ENCODE measurements at regions not wholly inside any gene's neighbourhood (a gene's known extent, or its start where the extent isn't known, plus 50 kb on each side); places are given as distances from the start of the nearest gene placed in this dataset.

DNA sequence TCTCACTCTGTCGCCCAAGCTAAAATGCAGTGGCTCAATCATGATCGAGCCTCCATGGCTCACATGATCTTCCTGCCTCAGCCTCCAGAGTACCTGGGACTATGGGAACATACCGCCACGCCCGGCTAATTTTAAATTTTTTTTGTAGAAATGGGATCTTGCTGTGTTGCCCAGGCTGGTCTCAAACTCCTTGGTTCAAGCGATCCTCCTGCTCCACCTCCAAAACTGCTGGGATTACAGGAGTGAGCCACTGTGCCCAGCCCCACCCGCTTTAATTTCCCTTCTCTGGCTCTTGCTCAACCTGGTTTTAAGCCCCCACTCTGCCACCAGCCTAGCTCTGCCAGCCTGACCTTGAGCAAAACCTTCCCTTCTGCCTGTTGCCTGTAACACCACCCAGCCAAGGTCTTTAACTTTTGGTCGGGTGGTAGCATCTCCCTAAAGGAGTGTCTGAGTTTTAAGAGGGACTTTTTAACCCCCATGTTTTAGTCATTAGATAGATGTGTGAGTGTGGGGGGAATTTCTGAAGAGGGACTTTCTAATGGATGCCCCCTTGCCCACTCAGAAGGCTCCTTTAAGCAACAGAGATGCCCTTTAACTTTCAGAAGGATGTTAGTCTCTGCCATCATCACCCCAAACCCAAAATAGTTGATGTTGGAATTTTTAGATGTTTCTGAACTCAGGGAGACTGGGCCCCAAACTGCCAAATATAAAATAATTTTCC, 71.8 kb upstream of the FOXP4 start:
- H3K9me3 ChIP-seq (replicated peaks; ENCODE audit: control insufficient read depth, insufficient read depth, low read length) = no peaks in the 10 kb centered on the region
- no peaks in the 10 kb centered on the region for H3K79me2 ChIP-seq (ENCODE audit: control insufficient read depth, insufficient read depth, low read length)
- intact Hi-C loops (cut with micrococcal nuclease) = no loop called here
- DNase-seq (ENCODE audit: low read depth, low spot score) (no peak), FAIRE-seq (no peak)
- no peak for TF ChIP-seq JUN (IDR thresholded peaks at IDR 0.05; ENCODE audit: borderline replicate concordance, insufficient read depth, insufficient read length, low read depth)
- no peak for TF ChIP-seq EZH2 (IDR thresholded peaks at IDR 0.05; ENCODE audit: borderline replicate concordance, low read depth, low read length, severe bottlenecking)
- TF ChIP-seq POLR2AphosphoS5 (IDR thresholded peaks at IDR 0.05; ENCODE audit: insufficient read depth, low read depth, low read length) = no peak
- no peak for TF ChIP-seq GATA2 (IDR thresholded peaks at IDR 0.05; ENCODE audit: insufficient read depth, insufficient read length, low read depth, low read length)
- no peak for TF ChIP-seq FOS (IDR thresholded peaks at IDR 0.05; ENCODE audit: borderline replicate concordance, insufficient read depth, low read length)
- TF ChIP-seq MYC (IDR thresholded peaks at IDR 0.05; ENCODE audit: low read depth, low read length) = no peak
- TF ChIP-seq, protein P1, sequence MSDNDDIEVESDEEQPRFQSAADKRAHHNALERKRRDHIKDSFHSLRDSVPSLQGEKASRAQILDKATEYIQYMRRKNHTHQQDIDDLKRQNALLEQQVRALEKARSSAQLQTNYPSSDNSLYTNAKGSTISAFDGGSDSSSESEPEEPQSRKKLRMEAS (IDR thresholded peaks at IDR 0.05; ENCODE audit: insufficient read depth, insufficient read length) = no peak
- no peak overlapping the region for H3K9ac ChIP-seq (replicated peaks; ENCODE audit: extremely low read depth, insufficient read depth, low read length)
- H3K36me3 ChIP-seq (ENCODE audit: control insufficient read depth in 2 of 2, extremely low read depth in 1 of 2, insufficient read depth in 2 of 2, low read length in 2 of 2) = no peaks in the 10 kb centered on the region
- H2AFZ ChIP-seq (ENCODE audit: low read depth, low read length) = no peak overlapping the region
- no peaks in the 10 kb centered on the region for H4K20me1 ChIP-seq (replicated peaks; ENCODE audit: control insufficient read depth, extremely low read depth, insufficient read depth, low read length)
- H3K27ac ChIP-seq (ENCODE audit: insufficient read depth, low read depth, low read length) = no peak overlapping the region
- POLR2A ChIA-PET = no interaction called here
- H3K4me1 ChIP-seq (ENCODE audit: control insufficient read depth, extremely low read depth, insufficient read depth, low read length) = no peaks in the 10 kb centered on the region
- dilution Hi-C loops (cut with MboI; ENCODE audit: extremely low pct_ligation_motif_present, low sequenced_read_pairs) = no loop called here
- CTCF ChIA-PET = interaction anchor here (1.3 to 1.4 kb wide), 2 partner anchors 11 to 12 kb away, joined by 4 to 5 read pairs; no protein-coding TSS in a partner anchor
- no peaks in the 10 kb centered on the region for H3K9me1 ChIP-seq (replicated peaks; ENCODE audit: control insufficient read depth, extremely low read depth, insufficient read depth, low read length)
- H3K4me2 ChIP-seq (ENCODE audit: insufficient read depth, low read length) = no peak overlapping the region
- no peak overlapping the region for H3K4me3 ChIP-seq (replicated peaks in 1 of 3; ENCODE audit: insufficient read depth in 1 of 3, low read depth in 1 of 3, low read length in 3 of 3)
- H3K27me3 ChIP-seq (ENCODE audit: control insufficient read depth in 2 of 2, insufficient read depth in 2 of 2, low read length in 2 of 2) = peaks cover 22 to 35% of the 10 kb centered on the region in 2 experiments
- BruUV-seq (replicated peaks) = no TSS peak
